ENCODE measurements at regions not wholly inside any gene's neighbourhood (a gene's known extent, or its start where the extent isn't known, plus 50 kb on each side); places are given as distances from the start of the nearest gene placed in this dataset.

DNA sequence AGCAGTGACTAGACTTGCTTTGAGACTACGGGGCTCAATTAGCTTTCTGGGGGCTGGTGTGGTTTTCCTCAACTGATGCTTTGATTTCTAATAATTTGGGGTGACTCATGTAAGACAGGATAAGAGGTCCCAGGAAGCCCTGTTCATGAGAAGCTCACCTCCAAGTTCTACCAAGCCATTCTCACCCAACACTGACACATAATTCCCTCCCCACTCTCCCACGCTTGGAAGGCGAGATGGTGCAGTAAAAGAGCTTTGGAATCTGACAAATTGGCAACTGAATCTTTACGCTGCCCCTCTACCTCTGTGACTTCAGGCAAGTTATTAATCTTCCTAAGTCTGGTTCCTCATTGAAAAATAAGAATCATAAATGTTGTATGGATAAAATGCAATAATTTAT lies 299.1 kb upstream of the DUSP10 start:
- DNase-seq (ENCODE audit: extremely low read depth, insufficient read length), result no peak
- no peak overlapping the region for H3K4me3 ChIP-seq (replicated peaks; ENCODE audit: low read depth, low read length)
- no peaks in the 10 kb centered on the region for H3K36me3 ChIP-seq (ENCODE audit: control insufficient read depth, insufficient read depth, low read length)
- TF ChIP-seq, protein P1, sequence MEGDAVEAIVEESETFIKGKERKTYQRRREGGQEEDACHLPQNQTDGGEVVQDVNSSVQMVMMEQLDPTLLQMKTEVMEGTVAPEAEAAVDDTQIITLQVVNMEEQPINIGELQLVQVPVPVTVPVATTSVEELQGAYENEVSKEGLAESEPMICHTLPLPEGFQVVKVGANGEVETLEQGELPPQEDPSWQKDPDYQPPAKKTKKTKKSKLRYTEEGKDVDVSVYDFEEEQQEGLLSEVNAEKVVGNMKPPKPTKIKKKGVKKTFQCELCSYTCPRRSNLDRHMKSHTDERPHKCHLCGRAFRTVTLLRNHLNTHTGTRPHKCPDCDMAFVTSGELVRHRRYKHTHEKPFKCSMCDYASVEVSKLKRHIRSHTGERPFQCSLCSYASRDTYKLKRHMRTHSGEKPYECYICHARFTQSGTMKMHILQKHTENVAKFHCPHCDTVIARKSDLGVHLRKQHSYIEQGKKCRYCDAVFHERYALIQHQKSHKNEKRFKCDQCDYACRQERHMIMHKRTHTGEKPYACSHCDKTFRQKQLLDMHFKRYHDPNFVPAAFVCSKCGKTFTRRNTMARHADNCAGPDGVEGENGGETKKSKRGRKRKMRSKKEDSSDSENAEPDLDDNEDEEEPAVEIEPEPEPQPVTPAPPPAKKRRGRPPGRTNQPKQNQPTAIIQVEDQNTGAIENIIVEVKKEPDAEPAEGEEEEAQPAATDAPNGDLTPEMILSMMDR (IDR thresholded peaks at IDR 0.05; ENCODE audit: insufficient read depth, low read length, poor library complexity, severe bottlenecking), result no peak
- no peaks in the 10 kb centered on the region for H3K27me3 ChIP-seq (replicated peaks; ENCODE audit: control insufficient read depth, insufficient read depth, low read length)

DNA sequence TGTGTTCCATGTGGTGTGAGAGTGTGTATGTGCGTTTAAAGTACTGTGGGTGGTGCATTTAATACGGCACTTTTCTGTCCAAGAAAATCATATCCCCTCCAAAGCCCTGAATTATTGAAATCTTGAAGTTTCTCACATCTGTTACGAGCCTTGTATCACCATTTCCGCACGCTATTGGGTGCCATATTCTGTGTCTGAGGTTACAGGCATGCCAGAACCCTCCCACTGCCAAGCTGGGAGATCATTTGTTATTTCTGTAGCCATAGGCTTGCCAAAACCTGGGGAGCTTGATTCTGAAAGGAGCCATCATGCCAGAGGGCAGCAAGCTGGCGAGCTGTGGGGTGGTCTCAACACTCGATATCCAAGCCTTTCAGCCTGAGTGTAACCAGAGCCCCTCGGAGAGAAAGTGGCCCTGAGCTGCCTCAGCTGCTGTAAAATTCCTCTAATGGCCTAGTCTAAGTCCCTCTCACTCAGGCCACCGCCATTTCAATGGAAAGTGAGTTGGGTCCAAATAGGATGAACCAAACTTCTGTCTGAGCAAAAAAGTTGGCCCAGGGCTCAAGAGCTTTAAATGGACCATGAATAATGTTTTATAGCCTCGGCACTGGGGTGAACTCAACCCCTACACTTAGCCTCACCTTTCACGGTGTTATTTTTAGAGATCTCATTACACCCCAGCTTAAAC lies 298.4 kb upstream of the DUSP10 start:
- H3K4me3 ChIP-seq (replicated peaks; ENCODE audit: low read depth, low read length), result no peak overlapping the region
- H3K36me3 ChIP-seq (ENCODE audit: control insufficient read depth, insufficient read depth, low read length), result no peaks in the 10 kb centered on the region
- no peak for DNase-seq (ENCODE audit: extremely low read depth, insufficient read length)
- TF ChIP-seq, protein P1 (IDR thresholded peaks at IDR 0.05; ENCODE audit: insufficient read depth, low read length, poor library complexity, severe bottlenecking), result no peak
- no peaks in the 10 kb centered on the region for H3K27me3 ChIP-seq (replicated peaks; ENCODE audit: control insufficient read depth, insufficient read depth, low read length)

DNA sequence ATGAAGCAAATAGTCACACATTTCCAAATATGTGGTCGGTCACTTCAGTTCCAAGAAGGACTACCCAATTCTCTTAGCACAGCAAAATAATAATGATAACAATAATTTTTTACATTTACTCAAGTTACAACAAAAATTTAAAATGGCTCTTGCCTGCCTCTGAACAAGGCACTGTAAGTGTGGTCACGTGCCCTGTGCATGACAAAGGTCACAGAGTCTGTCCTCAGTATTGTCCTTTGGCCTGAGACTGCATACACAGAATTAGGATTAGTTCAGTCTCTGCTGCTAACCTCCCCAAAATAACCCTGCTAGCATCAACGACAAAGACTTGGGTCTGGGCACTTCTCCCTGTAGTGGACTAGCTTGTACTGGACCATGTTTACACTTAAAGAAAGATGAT lies 297.1 kb upstream of the DUSP10 start:
- Histone ChIP-seq H3K27me3 (replicated peaks; ENCODE audit: control insufficient read depth, insufficient read depth, low read length) (no peaks in the 10 kb centered on the region), H3K4me3 (replicated peaks; ENCODE audit: low read depth, low read length) (no peak overlapping the region), H3K36me3 (ENCODE audit: control insufficient read depth, insufficient read depth, low read length) (no peaks in the 10 kb centered on the region)
- TF ChIP-seq, protein P1 (IDR thresholded peaks at IDR 0.05; ENCODE audit: insufficient read depth, low read length, poor library complexity, severe bottlenecking), result no peak
- no peak for DNase-seq (ENCODE audit: extremely low read depth, insufficient read length)

DNA sequence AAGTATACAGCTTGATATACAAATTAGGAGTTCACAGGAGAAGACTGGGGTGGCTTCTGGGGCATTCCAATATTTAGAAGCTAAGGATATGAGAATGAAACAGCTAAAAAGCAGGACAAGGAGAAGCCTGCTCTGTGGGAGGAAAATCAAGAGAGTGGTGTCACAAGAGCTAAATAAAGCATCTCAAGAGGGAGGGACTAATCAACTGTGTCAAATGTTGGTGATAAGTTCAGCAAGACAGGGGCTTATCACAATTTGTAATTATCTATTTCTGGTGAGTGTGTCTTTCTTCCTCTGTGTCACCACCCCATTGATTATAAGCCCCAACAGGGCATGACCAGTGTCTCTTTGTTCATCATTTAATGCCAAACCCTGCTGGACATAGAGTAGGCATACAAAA lies 295.8 kb upstream of the DUSP10 start:
- no peak for DNase-seq (ENCODE audit: extremely low read depth, insufficient read length)
- Histone ChIP-seq H3K27me3 (replicated peaks; ENCODE audit: control insufficient read depth, insufficient read depth, low read length) (no peaks in the 10 kb centered on the region), H3K36me3 (ENCODE audit: control insufficient read depth, insufficient read depth, low read length) (no peaks in the 10 kb centered on the region), H3K4me3 (replicated peaks; ENCODE audit: low read depth, low read length) (no peak overlapping the region)
- TF ChIP-seq, protein P1 (IDR thresholded peaks at IDR 0.05; ENCODE audit: insufficient read depth, low read length, poor library complexity, severe bottlenecking), result no peak

DNA sequence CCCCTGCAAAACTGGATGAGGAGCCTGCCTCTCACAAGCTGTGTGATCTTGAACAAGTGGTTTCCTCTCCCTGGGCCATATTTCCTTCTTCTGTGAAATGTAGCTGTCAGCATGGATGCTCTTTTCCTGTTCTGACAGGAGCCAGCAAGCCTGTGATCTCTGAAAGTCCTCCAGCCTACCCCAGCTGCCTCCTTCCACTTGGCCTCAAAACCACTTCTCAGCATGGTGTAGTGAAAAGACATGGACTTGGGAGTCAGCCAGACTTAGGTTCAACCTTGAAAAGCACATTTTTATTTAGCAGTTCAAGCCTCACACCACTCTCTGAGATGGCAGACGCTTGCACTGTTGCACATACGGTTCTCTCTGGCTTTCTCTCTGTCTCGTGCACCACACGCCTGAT lies 292.9 kb upstream of the DUSP10 start:
- H3K27me3 ChIP-seq (replicated peaks; ENCODE audit: control insufficient read depth, insufficient read depth, low read length), result no peaks in the 10 kb centered on the region
- H3K36me3 ChIP-seq (ENCODE audit: control insufficient read depth, insufficient read depth, low read length), result no peaks in the 10 kb centered on the region
- TF ChIP-seq, protein P1 (IDR thresholded peaks at IDR 0.05; ENCODE audit: insufficient read depth, low read length, poor library complexity, severe bottlenecking), result no peak
- DNase-seq (ENCODE audit: extremely low read depth, insufficient read length), result no peak
- H3K4me3 ChIP-seq (replicated peaks; ENCODE audit: low read depth, low read length), result no peak overlapping the region

DNA sequence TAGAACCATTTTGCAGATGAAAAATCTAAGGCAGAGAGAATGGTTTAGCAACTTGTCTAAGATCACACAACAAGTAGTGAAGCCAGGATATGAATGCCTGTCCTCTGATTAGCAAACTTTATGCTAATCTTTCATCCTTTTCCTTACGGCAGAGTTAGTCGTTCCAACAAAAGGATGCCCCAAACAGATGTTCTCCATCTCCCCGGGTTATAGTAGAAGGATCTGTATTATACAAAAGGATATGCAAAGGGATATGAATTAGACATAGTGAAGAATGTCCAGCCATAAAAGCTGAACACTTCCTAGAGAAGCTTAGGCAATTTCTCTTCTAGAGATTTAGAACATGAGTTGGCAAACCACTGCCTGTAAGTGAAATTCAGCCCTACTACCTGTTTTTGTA lies 291.6 kb upstream of the DUSP10 start:
- TF ChIP-seq, protein P1 (IDR thresholded peaks at IDR 0.05; ENCODE audit: insufficient read depth, low read length, poor library complexity, severe bottlenecking), result no peak
- no peaks in the 10 kb centered on the region for H3K27me3 ChIP-seq (replicated peaks; ENCODE audit: control insufficient read depth, insufficient read depth, low read length)
- no peaks in the 10 kb centered on the region for H3K36me3 ChIP-seq (ENCODE audit: control insufficient read depth, insufficient read depth, low read length)
- H3K4me3 ChIP-seq (replicated peaks; ENCODE audit: low read depth, low read length), result no peak overlapping the region
- DNase-seq (ENCODE audit: extremely low read depth, insufficient read length), result no peak

All from GM06990 (cell line).